ENCODE measurements at regions not wholly inside any gene's neighbourhood (a gene's known extent, or its start where the extent isn't known, plus 50 kb on each side); places are given as distances from the start of the nearest gene placed in this dataset.
"Not testable (repeated sequence)": the region's sequence is repeated elsewhere in the genome, so short reads cannot be mapped to it uniquely, and the experiment has no call there.

DNA sequence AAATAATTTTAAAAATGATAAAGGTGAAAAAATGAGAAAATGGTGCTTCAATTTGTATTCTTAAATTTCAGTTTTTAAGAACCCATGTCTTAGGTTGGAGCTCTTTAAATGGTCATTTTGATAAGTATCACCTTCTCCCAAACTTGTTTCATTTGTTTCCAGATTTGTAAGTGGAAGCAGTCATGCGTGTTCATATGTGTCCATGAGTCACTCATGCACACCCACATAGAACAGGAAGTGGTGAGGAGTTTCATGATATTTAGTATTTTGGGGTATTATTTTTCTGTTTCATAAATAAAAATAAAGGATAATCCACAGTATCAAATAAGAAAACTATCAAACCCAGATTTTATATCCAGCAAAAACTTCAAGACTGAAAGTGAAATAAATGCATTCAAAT lies 570.4 kb upstream of the ST8SIA4 start:
- TF ChIP-seq, protein P1, sequence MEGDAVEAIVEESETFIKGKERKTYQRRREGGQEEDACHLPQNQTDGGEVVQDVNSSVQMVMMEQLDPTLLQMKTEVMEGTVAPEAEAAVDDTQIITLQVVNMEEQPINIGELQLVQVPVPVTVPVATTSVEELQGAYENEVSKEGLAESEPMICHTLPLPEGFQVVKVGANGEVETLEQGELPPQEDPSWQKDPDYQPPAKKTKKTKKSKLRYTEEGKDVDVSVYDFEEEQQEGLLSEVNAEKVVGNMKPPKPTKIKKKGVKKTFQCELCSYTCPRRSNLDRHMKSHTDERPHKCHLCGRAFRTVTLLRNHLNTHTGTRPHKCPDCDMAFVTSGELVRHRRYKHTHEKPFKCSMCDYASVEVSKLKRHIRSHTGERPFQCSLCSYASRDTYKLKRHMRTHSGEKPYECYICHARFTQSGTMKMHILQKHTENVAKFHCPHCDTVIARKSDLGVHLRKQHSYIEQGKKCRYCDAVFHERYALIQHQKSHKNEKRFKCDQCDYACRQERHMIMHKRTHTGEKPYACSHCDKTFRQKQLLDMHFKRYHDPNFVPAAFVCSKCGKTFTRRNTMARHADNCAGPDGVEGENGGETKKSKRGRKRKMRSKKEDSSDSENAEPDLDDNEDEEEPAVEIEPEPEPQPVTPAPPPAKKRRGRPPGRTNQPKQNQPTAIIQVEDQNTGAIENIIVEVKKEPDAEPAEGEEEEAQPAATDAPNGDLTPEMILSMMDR (IDR thresholded peaks at IDR 0.05), result no peak
- Mint-ChIP-seq H3K4me3 (ENCODE audit: unreplicated experiment) (no peak overlapping the region), H3K27ac (ENCODE audit: unreplicated experiment) (no peak overlapping the region), H3K27me3 (ENCODE audit: unreplicated experiment) (no peaks in the 10 kb centered on the region), H3K4me1 (ENCODE audit: unreplicated experiment) (no peaks in the 10 kb centered on the region), H3K36me3 (ENCODE audit: unreplicated experiment) (no peaks in the 10 kb centered on the region), H3K9me3 (ENCODE audit: unreplicated experiment) (no peaks in the 10 kb centered on the region)
- no peak for DNase-seq (ENCODE audit: extremely low spot score, unreplicated experiment)

DNA sequence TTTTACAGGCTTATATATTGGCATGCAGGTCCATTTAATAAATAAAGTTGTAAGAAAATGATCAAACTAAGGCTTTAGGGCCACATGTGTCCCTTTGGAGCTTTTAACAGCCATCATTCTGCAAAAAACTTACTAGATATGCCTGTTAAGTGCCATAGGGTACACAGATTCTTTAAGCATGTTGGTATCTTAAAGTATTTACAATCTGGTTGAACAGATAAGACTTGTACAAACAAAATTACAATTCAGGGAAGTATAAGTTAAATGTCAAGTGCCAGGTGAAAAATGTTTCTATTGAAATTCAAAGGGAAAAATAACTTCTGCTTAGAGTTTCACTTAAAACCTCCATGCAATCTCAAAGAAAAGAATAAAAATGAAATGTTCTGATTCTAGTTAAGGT lies 558.4 kb upstream of the ST8SIA4 start:
- Mint-ChIP-seq H3K27ac (ENCODE audit: unreplicated experiment) (no peak overlapping the region), H3K9me3 (ENCODE audit: unreplicated experiment) (no peaks in the 10 kb centered on the region), H3K27me3 (ENCODE audit: unreplicated experiment) (no peaks in the 10 kb centered on the region), H3K36me3 (ENCODE audit: unreplicated experiment) (no peaks in the 10 kb centered on the region), H3K4me1 (ENCODE audit: unreplicated experiment) (no peaks in the 10 kb centered on the region), H3K4me3 (ENCODE audit: unreplicated experiment) (no peak overlapping the region)
- DNase-seq (ENCODE audit: extremely low spot score, unreplicated experiment), result no peak
- TF ChIP-seq, protein P1 (IDR thresholded peaks at IDR 0.05), result no peak

DNA sequence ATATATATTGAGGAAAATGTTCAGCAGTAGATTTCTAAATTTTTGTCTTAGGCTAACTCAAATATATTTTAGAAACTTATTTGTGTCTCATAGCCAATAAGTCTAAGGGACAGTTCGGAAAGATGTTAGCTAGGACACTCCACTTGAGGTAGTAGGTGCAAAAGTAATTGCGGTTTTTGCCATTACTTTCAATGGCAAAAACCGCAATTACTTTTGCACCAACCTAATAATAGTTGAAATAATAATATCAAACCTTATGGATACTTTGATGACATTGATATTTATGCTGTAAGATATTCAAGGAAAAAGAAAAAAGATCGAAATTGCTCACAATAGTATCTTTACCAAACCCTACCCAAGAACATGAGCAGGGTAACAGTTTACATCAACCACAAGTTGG lies 555.5 kb upstream of the ST8SIA4 start:
- H3K9me3 Mint-ChIP-seq (ENCODE audit: unreplicated experiment), result no peaks in the 10 kb centered on the region
- no peaks in the 10 kb centered on the region for H3K36me3 Mint-ChIP-seq (ENCODE audit: unreplicated experiment)
- H3K27me3 Mint-ChIP-seq (ENCODE audit: unreplicated experiment), result no peaks in the 10 kb centered on the region

DNA sequence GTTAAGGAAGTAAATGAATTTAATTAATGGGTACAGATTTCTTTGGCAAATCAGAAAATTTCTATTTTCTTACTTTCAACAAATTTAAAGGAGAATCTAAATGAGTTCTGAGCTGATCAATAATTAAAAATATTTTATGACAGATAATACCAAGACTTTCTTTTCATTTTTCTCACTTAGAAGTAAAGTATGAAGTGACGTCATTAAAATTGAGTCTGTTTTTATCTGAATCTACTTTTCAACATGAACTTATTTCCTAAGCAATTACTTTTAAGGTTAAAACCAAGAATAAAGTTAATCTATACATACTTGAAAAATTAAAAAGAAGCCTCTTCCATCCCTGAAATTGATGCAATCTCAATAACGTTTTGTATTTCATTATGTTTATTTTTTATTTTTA lies 552.8 kb upstream of the ST8SIA4 start:
- H3K36me3 Mint-ChIP-seq (ENCODE audit: unreplicated experiment), result no peaks in the 10 kb centered on the region
- H3K27me3 Mint-ChIP-seq (ENCODE audit: unreplicated experiment), result no peaks in the 10 kb centered on the region
- no peaks in the 10 kb centered on the region for H3K9me3 Mint-ChIP-seq (ENCODE audit: unreplicated experiment)
- no peaks in the 10 kb centered on the region for H3K4me1 Mint-ChIP-seq (ENCODE audit: unreplicated experiment)
- DNase-seq (ENCODE audit: extremely low spot score, unreplicated experiment), result no peak
- TF ChIP-seq, protein P1 (IDR thresholded peaks at IDR 0.05), result no peak
- H3K27ac Mint-ChIP-seq (ENCODE audit: unreplicated experiment), result no peak overlapping the region
- H3K4me3 Mint-ChIP-seq (ENCODE audit: unreplicated experiment), result no peak overlapping the region

More for the DNA sequence above, 555.5 kb upstream of the ST8SIA4 start:
- H3K4me3 Mint-ChIP-seq (ENCODE audit: unreplicated experiment), result no peak overlapping the region
- no peaks in the 10 kb centered on the region for H3K4me1 Mint-ChIP-seq (ENCODE audit: unreplicated experiment)
- DNase-seq (ENCODE audit: extremely low spot score, unreplicated experiment), result no peak
- TF ChIP-seq, protein P1 (IDR thresholded peaks at IDR 0.05), result no peak
- H3K27ac Mint-ChIP-seq (ENCODE audit: unreplicated experiment), result no peak overlapping the region

DNA sequence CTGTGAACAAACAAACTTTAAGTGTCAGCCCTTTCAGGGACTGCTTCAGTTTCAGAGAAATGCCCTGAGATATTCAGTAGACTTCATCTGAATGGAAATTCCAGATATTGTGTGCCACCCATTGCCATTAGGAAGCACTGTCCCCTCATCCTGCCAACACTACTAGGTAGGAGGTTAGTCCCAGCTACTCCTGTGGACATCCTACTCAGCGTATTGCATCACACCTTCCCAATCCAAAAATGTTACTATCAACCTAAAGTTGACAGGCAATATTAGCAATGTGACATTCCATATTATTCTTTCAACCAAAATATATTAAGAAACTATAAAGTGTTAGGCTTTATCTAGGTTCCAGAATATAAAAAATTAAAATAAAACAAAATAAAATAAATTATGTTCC lies 552.0 kb upstream of the ST8SIA4 start:
- Mint-ChIP-seq H3K4me1 (ENCODE audit: unreplicated experiment) (no peaks in the 10 kb centered on the region), H3K4me3 (ENCODE audit: unreplicated experiment) (no peak overlapping the region), H3K27me3 (ENCODE audit: unreplicated experiment) (no peaks in the 10 kb centered on the region), H3K9me3 (ENCODE audit: unreplicated experiment) (no peaks in the 10 kb centered on the region), H3K27ac (ENCODE audit: unreplicated experiment) (no peak overlapping the region), H3K36me3 (ENCODE audit: unreplicated experiment) (no peaks in the 10 kb centered on the region)
- no peak for DNase-seq (ENCODE audit: extremely low spot score, unreplicated experiment)
- TF ChIP-seq, protein P1 (IDR thresholded peaks at IDR 0.05), result no peak

DNA sequence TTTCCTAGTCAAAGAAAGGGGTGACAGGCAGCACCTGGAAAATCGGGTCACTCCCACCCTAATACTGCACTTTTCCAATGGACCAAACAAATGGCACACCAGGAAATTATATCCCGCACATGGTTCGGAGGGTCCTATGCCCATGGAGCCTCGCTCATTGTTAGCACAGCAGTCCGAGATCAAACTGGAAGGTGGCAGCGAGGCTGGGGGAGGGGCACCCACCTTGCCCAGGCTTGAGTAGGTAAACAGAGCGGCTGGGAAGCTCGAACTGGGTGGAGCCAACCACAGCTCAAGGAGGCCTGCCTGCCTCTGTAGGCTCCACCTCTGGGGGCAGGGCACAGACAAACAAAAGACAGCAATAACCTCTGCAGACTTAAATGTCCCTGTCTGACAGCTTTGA lies 539.2 kb upstream of the ST8SIA4 start:
- H3K27ac Mint-ChIP-seq (ENCODE audit: unreplicated experiment); H3K27me3 Mint-ChIP-seq (ENCODE audit: unreplicated experiment); H3K4me3 Mint-ChIP-seq (ENCODE audit: unreplicated experiment); H3K4me1 Mint-ChIP-seq (ENCODE audit: unreplicated experiment); DNase-seq (ENCODE audit: extremely low spot score, unreplicated experiment); H3K36me3 Mint-ChIP-seq (ENCODE audit: unreplicated experiment): not testable (repeated sequence)
- H3K9me3 Mint-ChIP-seq (ENCODE audit: unreplicated experiment), result peaks cover 15% of the 10 kb centered on the region

All from osteocyte (in vitro differentiated cells).